SK-N-SH treated with all-trans-retinoic acid at 6 μM for 48 hours (cell line): ENCODE measurements at regions not wholly inside any gene's neighbourhood (a gene's known extent, or its start where the extent isn't known, plus 50 kb on each side); places are given as distances from the start of the nearest gene placed in this dataset.

Experiments used
- ARNTL ChIP-seq: fragments of 450-650 bp; formaldehyde crosslinking; IDR thresholded peaks from 2 replicates; pipeline ENCODE4 v1.5.0; 2020; ENCODE audit warnings: low read depth, mild to moderate bottlenecking, moderate library complexity, borderline replicate concordance
- BACH2 ChIP-seq: fragments of 250-450 bp; sonication (Bioruptor Pico); IDR thresholded peaks from 2 replicates; pipeline ENCODE4 v1.9.0; 2021; ENCODE audit warnings: mild to moderate bottlenecking, borderline replicate concordance
- ESRRG ChIP-seq: fragments of 250-450 bp; sonication (Bioruptor Pico); IDR thresholded peaks from 2 replicates; pipeline ENCODE4 v1.6.1; 2021; ENCODE audit warnings: mild to moderate bottlenecking
- PPARA ChIP-seq: fragments of 250-450 bp; sonication (Bioruptor Pico); IDR thresholded peaks from 2 replicates; pipeline ENCODE4 v1.5.0; 2020; ENCODE audit warnings: mild to moderate bottlenecking, borderline replicate concordance
- RARB ChIP-seq: fragments of 250-450 bp; sonication (Bioruptor Pico); IDR thresholded peaks from 2 replicates; pipeline ENCODE4 v1.8.0; 2021; ENCODE audit warnings: mild to moderate bottlenecking, moderate library complexity
- TOX ChIP-seq: fragments of 250-450 bp; sonication (Bioruptor Pico); IDR thresholded peaks from 2 replicates; pipeline ENCODE4 v1.8.0; 2021; ENCODE audit warnings: mild to moderate bottlenecking, moderate library complexity, borderline replicate concordance
- ZC3H10 ChIP-seq: fragments of 250-450 bp; sonication (Bioruptor Pico); IDR thresholded peaks from 2 replicates; pipeline ENCODE4 v1.5.1; 2021; ENCODE audit warnings: mild to moderate bottlenecking, moderate library complexity
- ZFP3 ChIP-seq: fragments of 250-450 bp; sonication (Bioruptor Pico); IDR thresholded peaks from 2 replicates; pipeline ENCODE4 v1.5.0; 2020; ENCODE audit warnings: mild to moderate bottlenecking, moderate library complexity
- ZFP30 ChIP-seq: fragments of 450-650 bp; formaldehyde crosslinking; IDR thresholded peaks from 2 replicates; pipeline ENCODE4 v1.5.0; 2022; ENCODE audit warnings: mild to moderate bottlenecking, moderate library complexity
- TF ChIP-seq, protein P1 (sequence below): fragments of 250-450 bp; sonication (Bioruptor Pico); IDR thresholded peaks from 2 replicates; pipeline ENCODE4 v1.8.0; 2021; ENCODE audit warnings: low read depth, mild to moderate bottlenecking, moderate library complexity, borderline replicate concordance
- TF ChIP-seq, protein P2 (sequence below): fragments of 250-450 bp; sonication (Bioruptor Pico); IDR thresholded peaks from 2 replicates; pipeline ENCODE4 v1.5.0; 2020; ENCODE audit warnings: mild to moderate bottlenecking, moderate library complexity

DNA sequence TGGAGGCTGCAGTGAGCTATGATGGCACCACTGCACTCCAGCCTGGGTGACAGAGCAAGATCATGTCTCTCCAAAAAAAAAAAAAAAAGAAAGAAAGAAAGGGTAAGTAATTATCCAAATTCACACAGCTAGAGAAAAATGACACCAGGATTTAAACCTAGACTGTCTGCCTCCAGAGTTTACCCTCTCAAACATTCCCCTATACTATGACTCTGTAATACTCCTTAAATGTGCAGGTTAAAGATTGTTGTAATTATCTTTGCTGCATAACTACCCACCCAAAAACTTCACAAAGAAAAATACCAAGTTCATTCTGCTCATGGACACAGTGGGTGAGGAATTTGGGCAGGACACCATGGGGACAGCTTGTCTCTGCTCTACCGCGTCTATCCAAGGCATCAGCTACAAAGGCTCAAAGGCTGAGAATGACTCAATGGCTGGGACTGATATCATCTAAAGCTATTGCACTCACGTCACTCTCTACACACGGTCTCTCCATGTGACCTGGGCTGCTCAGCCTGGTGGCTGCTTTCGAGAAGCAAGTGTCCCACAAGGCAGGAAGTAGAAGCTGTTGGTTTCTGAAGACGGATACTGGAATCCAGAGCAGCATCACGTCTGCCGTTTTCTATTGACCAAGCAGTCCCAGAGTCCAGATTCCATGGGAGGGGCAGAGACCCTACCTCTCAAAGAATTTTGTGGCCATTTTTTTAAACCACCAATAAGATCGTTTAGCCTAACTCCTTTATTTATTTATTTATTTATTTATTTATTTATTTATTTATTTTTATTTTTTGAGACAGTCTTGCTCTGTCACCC is 185.7 kb upstream of the AUTS2 start:
- TF ChIP-seq ZFP3 (CRISPR knock-in tag) (peak; percentile 73), ZFP30 (CRISPR knock-in tag) (no peak), TOX (CRISPR knock-in tag) (no peak), RARB (no peak), PPARA (CRISPR knock-in tag) (no peak), ARNTL (CRISPR knock-in tag) (no peak), ZC3H10 (CRISPR knock-in tag) (no peak), ESRRG (no peak), BACH2 (no peak)
- TF ChIP-seq, protein P1, sequence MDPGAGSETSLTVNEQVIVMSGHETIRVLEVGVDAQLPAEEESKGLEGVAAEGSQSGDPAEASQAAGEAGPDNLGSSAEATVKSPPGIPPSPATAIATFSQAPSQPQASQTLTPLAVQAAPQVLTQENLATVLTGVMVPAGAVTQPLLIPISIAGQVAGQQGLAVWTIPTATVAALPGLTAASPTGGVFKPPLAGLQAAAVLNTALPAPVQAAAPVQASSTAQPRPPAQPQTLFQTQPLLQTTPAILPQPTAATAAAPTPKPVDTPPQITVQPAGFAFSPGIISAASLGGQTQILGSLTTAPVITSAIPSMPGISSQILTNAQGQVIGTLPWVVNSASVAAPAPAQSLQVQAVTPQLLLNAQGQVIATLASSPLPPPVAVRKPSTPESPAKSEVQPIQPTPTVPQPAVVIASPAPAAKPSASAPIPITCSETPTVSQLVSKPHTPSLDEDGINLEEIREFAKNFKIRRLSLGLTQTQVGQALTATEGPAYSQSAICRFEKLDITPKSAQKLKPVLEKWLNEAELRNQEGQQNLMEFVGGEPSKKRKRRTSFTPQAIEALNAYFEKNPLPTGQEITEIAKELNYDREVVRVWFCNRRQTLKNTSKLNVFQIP, result no peak
- TF ChIP-seq, protein P2, sequence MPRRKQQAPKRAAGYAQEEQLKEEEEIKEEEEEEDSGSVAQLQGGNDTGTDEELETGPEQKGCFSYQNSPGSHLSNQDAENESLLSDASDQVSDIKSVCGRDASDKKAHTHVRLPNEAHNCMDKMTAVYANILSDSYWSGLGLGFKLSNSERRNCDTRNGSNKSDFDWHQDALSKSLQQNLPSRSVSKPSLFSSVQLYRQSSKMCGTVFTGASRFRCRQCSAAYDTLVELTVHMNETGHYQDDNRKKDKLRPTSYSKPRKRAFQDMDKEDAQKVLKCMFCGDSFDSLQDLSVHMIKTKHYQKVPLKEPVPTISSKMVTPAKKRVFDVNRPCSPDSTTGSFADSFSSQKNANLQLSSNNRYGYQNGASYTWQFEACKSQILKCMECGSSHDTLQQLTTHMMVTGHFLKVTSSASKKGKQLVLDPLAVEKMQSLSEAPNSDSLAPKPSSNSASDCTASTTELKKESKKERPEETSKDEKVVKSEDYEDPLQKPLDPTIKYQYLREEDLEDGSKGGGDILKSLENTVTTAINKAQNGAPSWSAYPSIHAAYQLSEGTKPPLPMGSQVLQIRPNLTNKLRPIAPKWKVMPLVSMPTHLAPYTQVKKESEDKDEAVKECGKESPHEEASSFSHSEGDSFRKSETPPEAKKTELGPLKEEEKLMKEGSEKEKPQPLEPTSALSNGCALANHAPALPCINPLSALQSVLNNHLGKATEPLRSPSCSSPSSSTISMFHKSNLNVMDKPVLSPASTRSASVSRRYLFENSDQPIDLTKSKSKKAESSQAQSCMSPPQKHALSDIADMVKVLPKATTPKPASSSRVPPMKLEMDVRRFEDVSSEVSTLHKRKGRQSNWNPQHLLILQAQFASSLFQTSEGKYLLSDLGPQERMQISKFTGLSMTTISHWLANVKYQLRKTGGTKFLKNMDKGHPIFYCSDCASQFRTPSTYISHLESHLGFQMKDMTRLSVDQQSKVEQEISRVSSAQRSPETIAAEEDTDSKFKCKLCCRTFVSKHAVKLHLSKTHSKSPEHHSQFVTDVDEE, result peak; percentile 54; the same call in 1 of the 2 replicates
